ENCODE measurements at regions not wholly inside any gene's neighbourhood (a gene's known extent, or its start where the extent isn't known, plus 50 kb on each side); places are given as distances from the start of the nearest gene placed in this dataset.

DNA sequence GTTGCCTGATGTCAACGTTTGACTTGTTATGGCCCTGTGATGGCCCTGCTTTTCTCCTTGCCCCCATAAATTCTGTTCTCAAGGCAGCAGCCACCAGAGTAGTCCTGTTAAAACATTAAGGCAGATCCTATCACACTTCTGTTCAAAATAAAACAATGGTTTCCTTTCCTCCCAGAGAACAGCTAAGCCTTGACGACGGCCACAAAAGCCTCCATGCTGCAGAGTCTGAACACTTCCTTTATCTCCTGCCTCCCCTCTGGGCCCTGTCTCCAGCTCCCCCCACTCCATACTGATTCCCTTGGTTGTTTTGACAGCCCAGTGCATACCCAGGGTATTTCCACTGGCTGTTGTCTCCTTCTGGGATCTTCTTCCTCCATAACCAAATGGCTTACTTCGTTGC lies 618.1 kb downstream of the MED13L start:
- Histone ChIP-seq H3K36me3 (ENCODE audit: control insufficient read depth in 1 of 2, insufficient read depth in 2 of 2, low read length in 1 of 2) (no peaks in the 10 kb centered on the region), H3K27me3 (ENCODE audit: control insufficient read depth in 1 of 2, insufficient read depth in 2 of 2, low read length in 1 of 2) (no peaks in the 10 kb centered on the region), H3K9me3 (ENCODE audit: control insufficient read depth, low read length) (no peaks in the 10 kb centered on the region), H3K27ac (ENCODE audit: low read depth in 1 of 2, low read length in 2 of 2) (peak overlapping the region in 1 of 2 donors; percentile 72), H3K4me3 (ENCODE audit: low read length in 2 of 2) (no peak overlapping the region), H3K4me1 (ENCODE audit: control insufficient read depth in 1 of 2, insufficient read depth in 2 of 2, low read length in 2 of 2) (peaks cover 2 to 12% of the 10 kb centered on the region in 2 donors)
- intact Hi-C loops (cut with DNase I), result loop anchor here in 1 of 2 donors (5.0 kb wide), 1 partner anchor 207 kb away; no protein-coding TSS in a partner anchor
- WGBS, 2 donors, result 88 to 92% methylated on average over 4 of the region's 4 CpGs
- ATAC-seq (ENCODE audit: low FRiP score) (no peak), DNase-seq (no peak)

DNA sequence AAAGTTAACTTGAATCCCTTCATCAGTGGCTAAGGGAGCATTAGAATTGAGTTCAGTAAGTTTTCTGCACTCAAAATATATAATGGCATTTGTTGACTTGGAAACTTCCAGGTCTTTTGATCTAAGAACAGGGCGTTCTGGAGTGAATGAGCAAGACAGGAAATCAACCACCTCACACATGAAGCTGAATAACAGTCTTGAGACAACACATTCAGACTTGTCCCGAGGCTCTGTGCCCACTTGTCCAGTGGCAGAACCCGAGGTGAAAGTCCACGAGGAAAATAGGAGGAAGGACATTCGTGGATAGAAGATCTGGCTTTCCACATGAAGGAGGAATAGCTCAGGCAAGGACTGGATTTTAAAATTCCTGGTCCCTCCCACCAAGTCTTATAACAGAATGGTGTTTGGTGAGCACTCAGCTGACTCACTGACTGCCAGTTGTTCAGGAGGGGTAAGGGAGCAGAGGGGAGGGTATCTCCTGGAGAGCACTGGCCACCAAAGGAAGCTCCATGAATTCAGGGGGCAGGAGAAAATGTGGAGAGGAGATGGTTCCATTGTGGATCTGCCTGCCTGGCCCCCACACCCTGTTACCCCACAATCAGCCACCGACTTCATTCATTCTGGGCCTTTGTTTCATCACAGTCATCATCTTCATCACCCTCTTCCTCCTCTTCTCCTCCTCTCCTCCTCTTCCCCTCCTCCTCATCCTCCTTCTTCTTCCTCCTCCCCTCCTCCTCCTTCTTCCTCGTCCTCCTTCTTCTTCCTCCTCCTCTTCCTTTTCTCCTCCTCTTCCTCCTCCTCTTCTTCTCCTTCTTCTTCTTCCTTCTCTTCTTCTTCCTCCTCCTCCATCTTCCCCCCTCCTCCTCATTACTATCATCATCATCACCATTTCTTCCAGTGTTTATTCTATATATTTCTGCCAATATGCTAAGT lies 620.1 kb downstream of the MED13L start:
- intact Hi-C loops (cut with DNase I), result loop anchor here in 1 of 2 donors (5.0 kb wide), 1 partner anchor 205 kb away; no protein-coding TSS in a partner anchor

DNA sequence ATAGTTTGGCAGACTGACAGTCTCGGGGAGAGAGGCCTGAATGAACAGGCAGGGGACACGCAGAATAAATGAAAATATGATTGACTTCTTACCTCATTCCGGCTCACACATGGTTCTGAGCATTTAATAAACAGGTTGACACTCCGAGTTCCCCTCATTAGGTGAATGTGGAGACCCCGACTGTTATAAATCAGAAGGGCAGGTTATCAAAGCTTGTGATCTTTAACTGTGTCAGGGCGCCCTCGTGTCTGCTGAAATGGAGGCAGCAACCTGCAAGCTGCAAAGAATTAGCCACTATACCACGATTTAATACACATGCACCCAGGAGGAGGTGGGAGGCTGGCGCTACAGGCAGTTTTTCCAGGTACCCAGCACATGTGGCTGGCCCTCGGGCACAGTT lies 627.5 kb downstream of the MED13L start:
- Histone ChIP-seq H3K4me1 (ENCODE audit: control insufficient read depth in 1 of 2, insufficient read depth in 2 of 2, low read length in 2 of 2) (no peaks in the 10 kb centered on the region), H3K27me3 (ENCODE audit: control insufficient read depth in 1 of 2, insufficient read depth in 2 of 2, low read length in 1 of 2) (no peaks in the 10 kb centered on the region), H3K27ac (ENCODE audit: low read depth in 1 of 2, low read length in 2 of 2) (no peak overlapping the region), H3K9me3 (ENCODE audit: control insufficient read depth, low read length) (no peaks in the 10 kb centered on the region), H3K4me3 (ENCODE audit: low read length in 2 of 2) (no peak overlapping the region), H3K36me3 (ENCODE audit: control insufficient read depth in 1 of 2, insufficient read depth in 2 of 2, low read length in 1 of 2) (no peaks in the 10 kb centered on the region)
- WGBS, 2 donors, result 87 to 92% methylated on average over 10 of the region's 10 CpGs
- DNase-seq (no peak), ATAC-seq (ENCODE audit: low FRiP score) (no peak)
- intact Hi-C loops (cut with DNase I), result no loop called here

More for the DNA sequence above, 620.1 kb downstream of the MED13L start:
- Histone ChIP-seq H3K27ac (ENCODE audit: low read depth in 1 of 2, low read length in 2 of 2) (peak overlapping the region; percentile 79 to 86), H3K4me1 (ENCODE audit: control insufficient read depth in 1 of 2, insufficient read depth in 2 of 2, low read length in 2 of 2) (peaks cover 2 to 10% of the 10 kb centered on the region in 2 donors), H3K9me3 (ENCODE audit: control insufficient read depth, low read length) (no peaks in the 10 kb centered on the region), H3K4me3 (ENCODE audit: low read length in 2 of 2) (no peak overlapping the region), H3K27me3 (ENCODE audit: control insufficient read depth in 1 of 2, insufficient read depth in 2 of 2, low read length in 1 of 2) (no peaks in the 10 kb centered on the region), H3K36me3 (ENCODE audit: control insufficient read depth in 1 of 2, insufficient read depth in 2 of 2, low read length in 1 of 2) (no peaks in the 10 kb centered on the region)
- ATAC-seq (ENCODE audit: low FRiP score), result no peak
- DNase-seq, result no peak
- WGBS, 2 donors, result 29 to 38% methylated on average over 6 to 7 of the region's 7 CpGs

DNA sequence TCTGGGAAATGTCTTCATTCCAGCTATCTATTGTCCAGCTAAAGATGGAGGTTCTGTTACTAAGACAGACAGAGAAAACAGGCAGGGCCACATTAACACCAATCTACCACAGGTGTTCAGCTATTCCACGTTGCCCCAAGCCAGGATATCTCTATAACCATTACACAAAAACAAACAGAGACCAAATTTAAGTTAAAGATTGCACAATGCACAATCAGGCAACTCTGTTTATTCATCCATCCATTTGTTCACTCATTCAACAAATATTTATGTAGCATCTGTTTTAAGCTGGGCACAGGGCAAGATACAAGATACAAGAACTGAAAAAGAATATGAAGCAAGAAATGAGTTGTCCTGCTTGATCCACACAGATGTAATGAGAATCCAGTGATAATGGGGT lies 629.0 kb downstream of the MED13L start:
- no peaks in the 10 kb centered on the region for H3K36me3 ChIP-seq (ENCODE audit: control insufficient read depth in 1 of 2, insufficient read depth in 2 of 2, low read length in 1 of 2)
- H3K4me3 ChIP-seq (ENCODE audit: low read length in 2 of 2), result no peak overlapping the region
- H3K9me3 ChIP-seq (ENCODE audit: control insufficient read depth, low read length), result no peaks in the 10 kb centered on the region
- H3K4me1 ChIP-seq (ENCODE audit: control insufficient read depth in 1 of 2, insufficient read depth in 2 of 2, low read length in 2 of 2), result no peaks in the 10 kb centered on the region
- DNase-seq (no peak), ATAC-seq (ENCODE audit: low FRiP score) (no peak)
- no peak overlapping the region for H3K27ac ChIP-seq (ENCODE audit: low read depth in 1 of 2, low read length in 2 of 2)
- H3K27me3 ChIP-seq (ENCODE audit: control insufficient read depth in 1 of 2, insufficient read depth in 2 of 2, low read length in 1 of 2), result no peaks in the 10 kb centered on the region
- 60 to 80% methylated on average over 1 of the region's 1 CpG for WGBS, 2 donors
- intact Hi-C loops (cut with DNase I), result loop anchor here in 1 of 2 donors (5.0 kb wide), 1 partner anchor 946 kb away; no protein-coding TSS in a partner anchor

DNA sequence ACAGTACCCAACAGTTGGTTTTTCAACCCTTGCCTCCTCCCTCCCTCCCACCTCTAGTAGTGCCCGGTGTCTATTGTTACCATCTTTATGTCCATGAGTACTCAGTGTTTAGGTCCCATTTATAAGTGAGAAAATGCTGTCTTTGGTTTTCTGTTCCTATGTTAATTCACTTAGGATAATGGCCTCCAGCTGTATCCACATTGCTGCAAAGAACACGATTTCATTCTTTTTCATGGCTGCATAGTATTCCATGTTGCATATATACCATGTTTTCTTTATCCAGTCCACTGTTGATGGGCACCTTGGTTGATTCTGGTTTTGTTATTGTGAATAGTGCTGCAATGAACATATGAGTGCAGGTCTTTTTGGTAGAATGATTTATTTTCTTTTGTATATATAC lies 631.3 kb downstream of the MED13L start:
- intact Hi-C loops (cut with DNase I), result loop anchor here in 1 of 2 donors (5.0 kb wide), 1 partner anchor 944 kb away; no protein-coding TSS in a partner anchor
- Histone ChIP-seq H3K27me3 (ENCODE audit: control insufficient read depth in 1 of 2, insufficient read depth in 2 of 2, low read length in 1 of 2) (no peaks in the 10 kb centered on the region), H3K36me3 (ENCODE audit: control insufficient read depth in 1 of 2, insufficient read depth in 2 of 2, low read length in 1 of 2) (no peaks in the 10 kb centered on the region), H3K4me3 (ENCODE audit: low read length in 2 of 2) (no peak overlapping the region), H3K27ac (ENCODE audit: low read depth in 1 of 2, low read length in 2 of 2) (no peak overlapping the region), H3K9me3 (ENCODE audit: control insufficient read depth, low read length) (no peaks in the 10 kb centered on the region), H3K4me1 (ENCODE audit: control insufficient read depth in 1 of 2, insufficient read depth in 2 of 2, low read length in 2 of 2) (no peaks in the 10 kb centered on the region)
- no peak for DNase-seq
- WGBS, 2 donors, result 95% methylated on average over 2 of the region's 2 CpGs
- ATAC-seq (ENCODE audit: low FRiP score), result no peak

DNA sequence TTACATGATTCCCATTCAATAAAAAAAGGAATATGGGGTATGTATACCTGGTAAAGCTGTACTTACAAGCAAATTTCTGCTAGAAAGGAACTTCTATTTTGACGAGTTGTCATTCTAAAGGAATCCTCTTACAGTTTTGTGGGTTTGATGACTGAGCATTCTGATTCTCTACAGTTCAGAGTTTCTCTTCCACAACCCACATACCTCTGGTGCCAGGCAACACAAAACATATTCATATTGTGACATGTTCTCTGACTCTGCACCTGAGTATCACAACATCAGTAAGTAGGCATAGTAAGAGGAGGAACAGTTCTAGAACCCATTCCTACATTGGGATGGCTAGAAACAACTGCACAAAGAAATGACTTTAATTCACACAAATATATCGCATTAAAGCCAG lies 636.6 kb downstream of the MED13L start:
- 87 to 92% methylated on average over 2 of the region's 2 CpGs for WGBS, 2 donors
- Histone ChIP-seq H3K27me3 (ENCODE audit: control insufficient read depth in 1 of 2, insufficient read depth in 2 of 2, low read length in 1 of 2) (no peaks in the 10 kb centered on the region), H3K36me3 (ENCODE audit: control insufficient read depth in 1 of 2, insufficient read depth in 2 of 2, low read length in 1 of 2) (no peaks in the 10 kb centered on the region), H3K4me1 (ENCODE audit: control insufficient read depth in 1 of 2, insufficient read depth in 2 of 2, low read length in 2 of 2) (no peaks in the 10 kb centered on the region), H3K4me3 (ENCODE audit: low read length in 2 of 2) (no peak overlapping the region), H3K27ac (ENCODE audit: low read depth in 1 of 2, low read length in 2 of 2) (no peak overlapping the region), H3K9me3 (ENCODE audit: control insufficient read depth, low read length) (no peaks in the 10 kb centered on the region)
- intact Hi-C loops (cut with DNase I), result no loop called here
- ATAC-seq (ENCODE audit: low FRiP score) (no peak), DNase-seq (no peak)

DNA sequence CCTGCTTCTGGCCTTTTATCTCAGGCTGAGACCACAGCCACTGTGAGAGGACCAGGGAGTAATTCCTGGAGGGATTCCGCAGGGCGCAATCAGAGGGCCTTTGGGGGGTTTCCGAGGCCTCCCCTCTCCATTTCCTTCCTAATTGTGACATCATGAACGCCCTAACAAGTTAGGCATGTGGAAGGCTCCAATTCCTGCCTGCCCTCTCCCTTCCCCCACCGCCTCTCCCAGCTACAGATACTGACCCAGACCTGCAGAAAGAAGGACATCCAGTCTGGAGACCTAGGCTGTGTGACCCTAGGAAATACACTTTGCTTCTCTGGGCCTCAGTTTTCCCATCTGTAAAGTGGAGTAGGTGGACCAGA lies 637.9 kb downstream of the MED13L start:
- no peaks in the 10 kb centered on the region for H3K9me3 ChIP-seq (ENCODE audit: control insufficient read depth, low read length)
- H3K27me3 ChIP-seq (ENCODE audit: control insufficient read depth in 1 of 2, insufficient read depth in 2 of 2, low read length in 1 of 2), result no peaks in the 10 kb centered on the region
- no peaks in the 10 kb centered on the region for H3K36me3 ChIP-seq (ENCODE audit: control insufficient read depth in 1 of 2, insufficient read depth in 2 of 2, low read length in 1 of 2)
- H3K4me1 ChIP-seq (ENCODE audit: control insufficient read depth in 1 of 2, insufficient read depth in 2 of 2, low read length in 2 of 2), result no peaks in the 10 kb centered on the region
- intact Hi-C loops (cut with DNase I), result no loop called here
- no peak overlapping the region for H3K27ac ChIP-seq (ENCODE audit: low read depth in 1 of 2, low read length in 2 of 2)
- WGBS, 2 donors, result 75 to 76% methylated on average over 5 of the region's 5 CpGs
- ATAC-seq (ENCODE audit: low FRiP score), result no peak
- H3K4me3 ChIP-seq (ENCODE audit: low read length in 2 of 2), result no peak overlapping the region
- no peak for DNase-seq

DNA sequence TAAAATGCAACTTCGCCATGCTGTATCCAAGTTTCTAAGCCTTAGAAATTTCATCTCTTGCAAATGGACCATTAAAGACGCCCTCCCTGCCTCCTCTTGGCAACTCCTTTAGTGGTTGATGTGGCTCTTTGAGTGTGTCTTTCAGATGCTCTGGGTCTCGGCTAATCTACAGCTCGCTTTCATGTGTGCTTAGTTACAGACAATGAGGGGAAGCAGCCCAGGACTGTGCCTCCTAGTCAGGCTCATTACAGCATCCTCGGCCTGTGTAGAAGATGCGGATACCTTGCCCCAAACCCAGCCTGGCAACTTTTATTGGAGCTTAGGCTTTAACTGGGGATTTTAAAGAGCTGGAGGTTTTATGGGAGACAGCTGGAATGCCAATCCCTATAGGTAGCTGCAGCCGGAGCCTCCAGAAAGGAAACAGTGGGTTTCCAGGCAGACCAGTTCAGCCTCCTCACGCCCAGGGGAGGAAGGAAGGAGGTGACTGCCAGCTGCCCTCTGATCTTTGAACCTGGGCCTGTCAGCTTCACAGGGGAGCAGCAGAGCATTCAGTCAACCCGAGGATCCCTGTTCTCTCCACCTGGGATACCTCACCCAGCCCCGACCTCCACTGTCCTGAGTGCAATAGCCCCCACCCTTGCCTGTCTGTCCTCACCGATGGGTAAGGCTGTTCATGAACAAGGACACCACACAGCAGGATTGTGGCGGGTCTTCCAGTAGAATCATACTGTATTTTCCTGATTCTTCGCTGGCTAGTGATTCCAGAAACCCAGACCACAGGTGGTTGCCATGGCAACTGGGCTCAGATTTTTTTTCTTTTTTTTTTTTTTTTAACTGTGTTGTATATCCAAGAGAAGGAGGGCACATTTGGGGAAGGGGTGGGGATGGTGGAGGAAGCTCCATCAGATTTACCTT lies 638.5 kb downstream of the MED13L start:
- Histone ChIP-seq H3K27ac (ENCODE audit: low read depth in 1 of 2, low read length in 2 of 2) (no peak overlapping the region), H3K4me1 (ENCODE audit: control insufficient read depth in 1 of 2, insufficient read depth in 2 of 2, low read length in 2 of 2) (no peaks in the 10 kb centered on the region), H3K4me3 (ENCODE audit: low read length in 2 of 2) (no peak overlapping the region), H3K9me3 (ENCODE audit: control insufficient read depth, low read length) (no peaks in the 10 kb centered on the region), H3K27me3 (ENCODE audit: control insufficient read depth in 1 of 2, insufficient read depth in 2 of 2, low read length in 1 of 2) (no peaks in the 10 kb centered on the region), H3K36me3 (ENCODE audit: control insufficient read depth in 1 of 2, insufficient read depth in 2 of 2, low read length in 1 of 2) (no peaks in the 10 kb centered on the region)
- no peak for DNase-seq
- 89 to 94% methylated on average over 13 of the region's 13 CpGs for WGBS, 2 donors
- intact Hi-C loops (cut with DNase I), result no loop called here
- no peak for ATAC-seq (ENCODE audit: low FRiP score)

Measured in aorta (tissue), 5 donors.